ENCODE measurements at regions not wholly inside any gene's neighbourhood (a gene's known extent, or its start where the extent isn't known, plus 50 kb on each side); places are given as distances from the start of the nearest gene placed in this dataset.
"Not testable (repeated sequence)": the region's sequence is repeated elsewhere in the genome, so short reads cannot be mapped to it uniquely, and the experiment has no call there.

GRCh38 chr5:107005653-107006052 lies 665.1 kb downstream of the EFNA5 start:
- intact Hi-C loops (cut with DNase I), result no loop called here
- no peak overlapping the region for H3K4me3 ChIP-seq
- no peaks in the 10 kb centered on the region for H3K4me1 ChIP-seq (replicated peaks)
- TF ChIP-seq POLR2AphosphoS5 (IDR thresholded peaks at IDR 0.05) (no peak), POLR2A (IDR thresholded peaks at IDR 0.05) (no peak), CTCF (IDR thresholded peaks at IDR 0.05) (no peak)
- no peak for DNase-seq (ENCODE audit: low spot score)
- H3K27me3 ChIP-seq (replicated peaks; ENCODE audit: insufficient read depth), result no peaks in the 10 kb centered on the region
- WGBS, result 11% methylated on average over 1 of the region's 1 CpG
- H3K36me3 ChIP-seq, result no peaks in the 10 kb centered on the region
- no peaks in the 10 kb centered on the region for H3K9me3 ChIP-seq
- no peak overlapping the region for H3K27ac ChIP-seq

GRCh38 chr5:107005161-107005560 lies 665.6 kb downstream of the EFNA5 start:
- intact Hi-C loops (cut with DNase I), result no loop called here
- DNase-seq (ENCODE audit: low spot score), result no peak
- no peaks in the 10 kb centered on the region for H3K27me3 ChIP-seq (replicated peaks; ENCODE audit: insufficient read depth)
- H3K36me3 ChIP-seq, result no peaks in the 10 kb centered on the region
- no peaks in the 10 kb centered on the region for H3K9me3 ChIP-seq
- 78% methylated on average over 4 of the region's 4 CpGs for WGBS
- no peak overlapping the region for H3K4me3 ChIP-seq
- TF ChIP-seq CTCF (IDR thresholded peaks at IDR 0.05), result no peak
- no peak for TF ChIP-seq POLR2A (IDR thresholded peaks at IDR 0.05)
- no peak for TF ChIP-seq POLR2AphosphoS5 (IDR thresholded peaks at IDR 0.05)
- no peaks in the 10 kb centered on the region for H3K4me1 ChIP-seq (replicated peaks)
- no peak overlapping the region for H3K27ac ChIP-seq

GRCh38 chr5:107002115-107002514 lies 668.6 kb downstream of the EFNA5 start:
- no peak for DNase-seq (ENCODE audit: low spot score)
- no peak for TF ChIP-seq POLR2A (IDR thresholded peaks at IDR 0.05)
- TF ChIP-seq CTCF (IDR thresholded peaks at IDR 0.05), result no peak
- no peak for TF ChIP-seq POLR2AphosphoS5 (IDR thresholded peaks at IDR 0.05)
- intact Hi-C loops (cut with DNase I), result no loop called here
- Histone ChIP-seq H3K4me3 (no peak overlapping the region), H3K27me3 (replicated peaks; ENCODE audit: insufficient read depth) (no peaks in the 10 kb centered on the region), H3K4me1 (replicated peaks) (no peaks in the 10 kb centered on the region), H3K9me3 (no peaks in the 10 kb centered on the region), H3K36me3 (no peaks in the 10 kb centered on the region), H3K27ac (no peak overlapping the region)

GRCh38 chr5:106999506-106999905 lies 671.2 kb downstream of the EFNA5 start:
- H3K36me3 ChIP-seq; H3K9me3 ChIP-seq; DNase-seq (ENCODE audit: low spot score); intact Hi-C loops (cut with DNase I); H3K27ac ChIP-seq; H3K27me3 ChIP-seq (replicated peaks; ENCODE audit: insufficient read depth); H3K4me1 ChIP-seq (replicated peaks); H3K4me3 ChIP-seq: not testable (repeated sequence)
- WGBS, result 98% methylated on average over 6 of the region's 6 CpGs

- no peak for DNase-seq (ENCODE audit: low spot score)
- no peaks in the 10 kb centered on the region for H3K9me3 ChIP-seq
- no peak overlapping the region for H3K4me3 ChIP-seq
- WGBS, result 55% methylated on average over 2 of the region's 2 CpGs
- H3K27ac ChIP-seq, result no peak overlapping the region
- intact Hi-C loops (cut with DNase I), result no loop called here
- no peaks in the 10 kb centered on the region for H3K4me1 ChIP-seq (replicated peaks)
- no peaks in the 10 kb centered on the region for H3K36me3 ChIP-seq
- H3K27me3 ChIP-seq (replicated peaks; ENCODE audit: insufficient read depth), result no peaks in the 10 kb centered on the region
- TF ChIP-seq CTCF (IDR thresholded peaks at IDR 0.05) (no peak), POLR2AphosphoS5 (IDR thresholded peaks at IDR 0.05) (no peak), POLR2A (IDR thresholded peaks at IDR 0.05) (no peak)
These were observed 684.7 kb downstream of the EFNA5 start for GRCh38 chr5:106986006-106986405.
